MV-4-11 (cell line): ENCODE measurements at regions not wholly inside any gene's neighbourhood (a gene's known extent, or its start where the extent isn't known, plus 50 kb on each side); places are given as distances from the start of the nearest gene placed in this dataset.
"Not testable (repeated sequence)": the region's sequence is repeated elsewhere in the genome, so short reads cannot be mapped to it uniquely, and the experiment has no call there.

Experiments
- DNase-seq: peaks from one replicate; lab custom pipeline; 2025; lab: John Stamatoyannopoulos, UW

DNA sequence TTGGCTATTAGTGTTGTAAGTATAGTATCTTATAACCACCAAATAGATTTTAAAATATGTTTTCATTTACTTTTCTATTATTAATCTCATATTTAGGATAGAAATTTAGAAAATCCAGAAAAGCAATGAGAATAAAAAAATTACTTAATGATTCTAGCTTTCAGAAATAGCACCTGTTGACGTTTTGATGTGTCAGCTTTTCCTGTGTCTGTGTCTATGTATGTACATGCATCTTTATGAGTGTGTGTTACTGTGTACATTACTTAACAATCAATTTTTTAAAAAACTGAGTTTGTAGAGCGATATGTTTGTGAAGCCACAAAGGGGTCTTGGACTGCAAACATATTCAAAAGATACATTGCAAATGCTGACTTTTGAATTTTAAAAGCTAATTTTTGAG, 526.9 kb downstream of the BCKDHB start:
- no peak for DNase-seq

DNA sequence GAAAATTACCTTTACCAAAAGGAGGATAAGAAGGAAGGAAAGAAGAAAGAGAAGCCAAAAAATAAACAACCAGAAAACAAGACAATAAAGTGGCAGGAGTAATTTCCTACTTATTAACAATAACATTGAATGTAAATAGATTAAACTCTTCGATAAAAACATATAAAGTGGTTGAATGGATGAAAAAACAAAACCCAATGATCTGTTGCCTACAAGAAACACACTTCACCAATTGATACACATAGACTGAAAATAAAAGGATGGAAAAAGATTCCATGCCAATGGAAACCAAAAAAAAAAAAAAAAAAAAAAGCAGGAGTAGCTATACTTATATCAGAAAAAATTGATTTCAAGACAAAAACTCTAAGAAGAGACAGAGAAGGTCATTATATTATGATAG, 518.9 kb downstream of the BCKDHB start:
- no peak for DNase-seq

GRCh38 chr6:80623066-80623815, 516.8 kb downstream of the BCKDHB start:
- DNase-seq = no peak

- DNase-seq = no peak
Observed at GRCh38 chr6:80622641-80623040, 516.2 kb downstream of the BCKDHB start.

GRCh38 chr6:80618953-80619352, 512.5 kb downstream of the BCKDHB start:
- no peak for DNase-seq

- DNase-seq = no peak
Observed at GRCh38 chr6:80610846-80611245, 504.4 kb downstream of the BCKDHB start.

DNA sequence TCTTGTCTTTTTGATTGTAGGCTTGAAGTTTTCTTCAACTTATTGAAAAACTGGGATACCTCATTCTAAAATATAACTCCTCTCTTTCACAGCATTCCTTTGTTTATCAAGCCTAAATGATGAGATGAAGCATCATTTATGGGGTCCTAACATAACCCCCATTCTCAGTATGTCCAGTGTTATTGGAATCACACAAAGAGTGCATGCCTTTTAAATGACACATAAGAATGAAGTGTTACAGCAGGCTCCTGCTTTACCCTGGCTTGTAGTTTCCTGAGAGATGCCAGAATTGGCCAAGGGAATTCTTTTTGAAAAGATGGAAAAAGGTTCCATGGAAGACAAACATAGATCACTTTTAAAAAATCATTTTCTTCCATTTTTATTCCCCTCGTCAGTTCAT, 502.4 kb downstream of the BCKDHB start:
- no peak for DNase-seq

- peak; percentile 83 for DNase-seq
Observed at GRCh38 chr6:80607811-80608391, 501.4 kb downstream of the BCKDHB start.

DNA sequence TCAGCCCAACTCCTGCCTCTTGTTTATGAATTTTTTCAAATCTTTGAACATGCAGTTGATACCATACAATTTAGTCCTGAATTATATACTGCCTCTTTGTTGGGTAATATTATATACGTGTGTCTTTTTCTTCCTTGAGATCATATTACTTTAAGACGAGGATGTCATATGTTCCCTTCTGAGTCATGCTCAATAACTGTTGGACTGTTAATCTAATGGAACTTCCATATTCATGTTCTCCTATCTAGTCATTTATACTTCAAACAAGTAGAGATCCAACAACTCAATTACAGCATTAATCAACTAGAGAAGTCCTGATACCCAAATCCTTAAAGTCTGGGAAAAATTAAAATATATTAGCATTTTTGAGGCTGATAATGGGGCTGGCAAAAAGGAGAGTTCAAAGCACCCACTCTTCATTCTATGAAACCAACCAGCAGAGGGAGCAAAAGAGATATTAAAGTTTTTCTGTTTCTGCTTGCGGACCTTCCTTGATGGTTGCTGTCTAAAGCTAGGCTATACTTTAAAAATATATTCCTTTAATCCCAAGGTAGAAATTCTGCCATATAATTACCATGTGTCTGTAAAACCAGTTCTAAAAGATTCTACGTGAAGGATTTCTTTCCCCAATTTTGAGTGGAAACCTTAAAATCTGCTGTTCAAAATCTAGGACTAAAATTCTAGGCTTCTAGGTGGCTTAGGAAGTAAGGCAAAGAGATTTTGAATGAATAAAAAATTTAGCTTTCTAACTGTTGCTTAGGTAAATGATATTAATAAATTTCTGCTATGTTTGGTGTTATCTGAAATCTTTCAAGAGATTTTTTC, 498.9 kb downstream of the BCKDHB start:
- DNase-seq = peak; percentile 43

- DNase-seq = no peak
Observed at GRCh38 chr6:80603679-80604078, 497.2 kb downstream of the BCKDHB start.

DNA sequence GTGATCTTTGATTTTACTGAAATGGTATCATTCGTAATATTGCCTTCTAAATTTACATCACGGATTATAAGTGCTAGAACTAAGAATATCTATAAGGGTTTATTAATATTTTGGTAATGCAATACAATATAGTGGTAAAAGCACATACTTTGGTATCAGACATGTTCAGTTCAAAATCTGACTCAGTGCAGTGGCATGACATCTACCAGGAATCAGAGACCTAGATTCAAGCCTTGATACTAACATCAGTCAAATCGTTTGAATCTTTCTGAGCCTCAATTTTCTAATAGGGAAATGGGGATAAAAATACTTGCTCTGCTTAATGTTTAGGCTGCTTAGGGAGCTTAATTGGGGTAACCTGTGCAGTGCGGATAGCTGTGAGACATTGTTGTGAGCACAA, 488.0 kb downstream of the BCKDHB start:
- DNase-seq = no peak

DNA sequence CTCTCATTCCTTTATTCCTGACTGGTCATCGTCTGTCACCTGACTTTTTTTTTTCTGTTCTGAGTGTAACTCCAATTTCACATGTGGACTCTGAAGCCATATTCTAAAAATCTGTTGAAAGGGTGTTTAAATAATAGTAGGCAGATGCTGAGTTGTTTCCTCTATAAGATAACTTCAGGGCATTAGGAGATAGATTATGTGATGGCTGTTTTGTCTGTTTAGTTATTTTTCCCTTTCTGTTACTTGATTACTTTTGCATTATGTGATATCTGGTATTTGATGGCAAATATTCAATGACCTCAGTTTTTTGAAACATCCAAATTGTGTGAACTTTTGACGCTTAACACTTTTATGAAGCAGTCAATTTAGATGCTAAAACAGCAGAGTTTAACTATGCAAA, 486.0 kb downstream of the BCKDHB start:
- DNase-seq = no peak

DNA sequence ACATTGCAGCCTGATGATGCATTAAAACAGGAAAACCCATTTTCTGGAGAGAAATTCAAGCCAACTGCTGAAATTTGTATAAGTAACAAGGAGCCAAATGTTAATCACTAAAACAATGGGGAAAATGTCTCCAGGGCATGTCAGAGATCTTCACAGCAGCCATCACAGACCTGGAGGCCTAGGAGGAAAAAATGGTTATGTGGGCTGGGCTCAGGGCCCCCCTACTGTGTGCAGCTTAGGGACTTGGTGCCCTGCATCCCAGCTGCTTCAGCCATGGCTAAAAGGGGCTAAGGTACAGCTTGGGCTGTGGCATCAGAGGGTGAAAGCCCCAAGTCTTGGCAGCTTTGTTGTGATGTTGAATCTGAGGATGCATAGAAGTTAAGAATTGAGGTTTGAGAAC, 479.8 kb downstream of the BCKDHB start:
- no peak for DNase-seq

DNA sequence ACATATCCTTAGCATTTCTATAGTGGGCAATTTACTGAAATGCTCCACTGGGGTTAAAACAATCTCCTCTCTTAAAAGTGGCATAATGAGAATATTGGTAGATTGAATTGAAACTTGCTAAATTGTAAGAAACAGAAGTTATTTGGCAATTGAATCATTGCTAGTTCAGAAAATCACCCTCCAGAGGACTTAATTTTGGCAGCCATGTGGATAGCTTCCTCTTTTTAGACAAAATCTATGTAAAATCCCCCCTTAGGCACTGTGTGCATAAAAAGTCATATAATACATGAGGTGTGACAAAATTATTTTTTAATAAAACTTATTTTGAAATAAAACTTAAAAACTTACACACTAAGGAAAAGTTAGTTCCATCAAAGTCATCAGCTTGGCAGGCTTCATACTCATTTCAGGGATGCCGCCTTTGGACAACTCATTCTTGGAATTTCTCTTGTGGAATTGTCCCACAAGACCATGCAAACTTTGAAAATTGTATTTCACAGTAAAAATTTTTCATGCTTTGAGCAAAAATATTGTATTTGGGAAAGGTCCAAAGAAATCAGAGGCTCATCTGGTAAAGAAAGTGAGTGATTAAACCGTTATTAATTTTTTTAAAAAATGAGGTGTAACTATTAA, 473.0 kb downstream of the BCKDHB start:
- peak; percentile 18 for DNase-seq

DNA sequence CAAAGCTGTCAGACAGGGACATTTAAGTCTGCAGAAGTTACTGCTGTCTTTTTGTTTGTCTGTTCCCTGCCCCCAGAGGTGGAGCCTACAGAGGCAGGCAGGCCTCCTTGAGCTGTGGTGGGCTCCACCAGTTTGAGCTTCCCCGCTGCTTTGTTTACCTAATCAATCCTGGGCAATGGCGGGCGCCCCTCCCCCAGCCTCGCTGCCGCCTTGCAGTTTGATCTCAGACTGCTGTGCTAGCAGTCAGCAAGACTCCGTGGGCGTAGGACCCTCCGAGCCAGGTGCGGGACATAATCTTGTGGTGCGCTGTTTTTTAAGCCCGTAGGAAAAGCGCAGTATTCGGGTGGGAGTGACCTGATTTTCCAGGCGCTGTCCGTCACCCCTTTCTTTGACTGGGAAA, 466.8 kb downstream of the BCKDHB start:
- not testable (repeated sequence) for DNase-seq

DNA sequence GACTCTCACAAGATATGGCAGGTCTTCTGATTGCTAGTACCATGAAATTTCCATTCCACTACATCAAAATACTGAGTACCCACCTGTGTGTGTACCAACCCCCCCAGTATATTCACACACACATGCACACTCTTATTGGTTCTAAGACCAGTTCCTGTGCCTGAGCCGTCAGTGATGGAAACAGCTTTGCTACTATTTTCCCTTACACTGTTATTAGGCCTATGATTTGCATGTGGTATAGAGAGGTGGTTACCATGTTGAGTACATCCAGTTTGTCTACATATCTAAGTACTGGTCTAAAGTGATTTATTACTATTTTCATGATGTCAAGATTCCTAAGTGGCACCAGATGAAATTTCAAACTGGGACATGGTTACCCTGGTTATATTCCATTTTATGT, 459.9 kb downstream of the BCKDHB start:
- DNase-seq = no peak

GRCh38 chr6:80553071-80553740, 446.7 kb downstream of the BCKDHB start:
- DNase-seq = no peak

GRCh38 chr6:80550748-80551147, 444.3 kb downstream of the BCKDHB start:
- no peak for DNase-seq

GRCh38 chr6:80550281-80550680, 443.8 kb downstream of the BCKDHB start:
- DNase-seq = no peak

- no peak for DNase-seq
Observed at GRCh38 chr6:80548532-80548931, 442.1 kb downstream of the BCKDHB start.

- peak; percentile 54 for DNase-seq
Observed at GRCh38 chr6:80547827-80548226, 441.4 kb downstream of the BCKDHB start.
